GM12878 (cell line): ENCODE measurements at regions not wholly inside any gene's neighbourhood (a gene's known extent, or its start where the extent isn't known, plus 50 kb on each side); places are given as distances from the start of the nearest gene placed in this dataset.

Experiments used
- HCFC1 ChIP-seq: fragments of 150-350 bp; IDR thresholded peaks from 2 replicates; pipeline ENCODE4 v1.6.1; 2014; ENCODE audit warnings: low read length
- NR2F1 ChIP-seq: fragments of 450-650 bp; conservative IDR thresholded peaks from 2 replicates; pipeline ENCODE4 v1.6.1; 2017; ENCODE audit warnings: mild to moderate bottlenecking
- STAT1 ChIP-seq: fragments of 450-650 bp; conservative IDR thresholded peaks from 2 replicates; pipeline ENCODE4 v1.6.1; 2014; ENCODE audit warnings: antibody characterized with exemption, mild to moderate bottlenecking
- YY1 ChIP-seq: IDR thresholded peaks from 2 replicates; pipeline ENCODE4 v1.6.1; 2011; ENCODE audit warnings: low read depth, mild to moderate bottlenecking, low read length
- ZNF217 ChIP-seq: fragments of 450-650 bp; IDR thresholded peaks from 2 replicates; pipeline ENCODE4 v1.6.1; 2017; ENCODE audit warnings: antibody characterized with exemption, mild to moderate bottlenecking
- TF ChIP-seq, protein P1 (sequence below): fragments of 450-650 bp; IDR thresholded peaks from 2 replicates; pipeline ENCODE4 v1.6.1; 2017; ENCODE audit warnings: low read depth, mild to moderate bottlenecking, moderate library complexity
- TF ChIP-seq, protein P2 (sequence below): IDR thresholded peaks from 2 replicates; pipeline ENCODE4 v1.6.1; 2012; ENCODE audit warnings: low read length, inconsistent platforms
- TF ChIP-seq, protein P3 (sequence below): fragments of 150-350 bp; IDR thresholded peaks from 2 replicates; pipeline ENCODE4 v1.6.1; 2016; ENCODE audit warnings: low read depth, low read length

DNA sequence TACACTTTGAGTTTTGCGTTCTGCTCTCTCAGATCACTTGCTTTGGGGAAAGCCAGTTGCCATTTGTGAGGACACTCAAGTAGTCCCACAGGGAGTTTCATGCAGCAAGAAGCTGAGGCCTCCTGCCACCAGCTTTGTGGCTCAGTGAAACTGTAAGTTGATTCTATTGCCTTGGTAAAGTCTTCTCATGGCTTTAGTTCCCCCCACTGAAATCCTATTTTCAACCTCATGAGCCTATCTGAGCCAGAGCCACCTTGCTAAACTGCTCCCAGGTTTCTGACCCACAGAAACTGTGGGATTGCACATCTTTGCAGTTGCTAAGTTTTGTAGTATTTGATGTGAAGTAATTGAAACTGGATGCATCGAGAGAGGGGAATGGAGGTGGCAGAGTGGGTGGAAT is 85.4 kb upstream of the TOP3B start (continued):
- TF ChIP-seq, protein P1, sequence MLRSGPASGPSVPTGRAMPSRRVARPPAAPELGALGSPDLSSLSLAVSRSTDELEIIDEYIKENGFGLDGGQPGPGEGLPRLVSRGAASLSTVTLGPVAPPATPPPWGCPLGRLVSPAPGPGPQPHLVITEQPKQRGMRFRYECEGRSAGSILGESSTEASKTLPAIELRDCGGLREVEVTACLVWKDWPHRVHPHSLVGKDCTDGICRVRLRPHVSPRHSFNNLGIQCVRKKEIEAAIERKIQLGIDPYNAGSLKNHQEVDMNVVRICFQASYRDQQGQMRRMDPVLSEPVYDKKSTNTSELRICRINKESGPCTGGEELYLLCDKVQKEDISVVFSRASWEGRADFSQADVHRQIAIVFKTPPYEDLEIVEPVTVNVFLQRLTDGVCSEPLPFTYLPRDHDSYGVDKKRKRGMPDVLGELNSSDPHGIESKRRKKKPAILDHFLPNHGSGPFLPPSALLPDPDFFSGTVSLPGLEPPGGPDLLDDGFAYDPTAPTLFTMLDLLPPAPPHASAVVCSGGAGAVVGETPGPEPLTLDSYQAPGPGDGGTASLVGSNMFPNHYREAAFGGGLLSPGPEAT = no peak
- TF ChIP-seq, protein P2, sequence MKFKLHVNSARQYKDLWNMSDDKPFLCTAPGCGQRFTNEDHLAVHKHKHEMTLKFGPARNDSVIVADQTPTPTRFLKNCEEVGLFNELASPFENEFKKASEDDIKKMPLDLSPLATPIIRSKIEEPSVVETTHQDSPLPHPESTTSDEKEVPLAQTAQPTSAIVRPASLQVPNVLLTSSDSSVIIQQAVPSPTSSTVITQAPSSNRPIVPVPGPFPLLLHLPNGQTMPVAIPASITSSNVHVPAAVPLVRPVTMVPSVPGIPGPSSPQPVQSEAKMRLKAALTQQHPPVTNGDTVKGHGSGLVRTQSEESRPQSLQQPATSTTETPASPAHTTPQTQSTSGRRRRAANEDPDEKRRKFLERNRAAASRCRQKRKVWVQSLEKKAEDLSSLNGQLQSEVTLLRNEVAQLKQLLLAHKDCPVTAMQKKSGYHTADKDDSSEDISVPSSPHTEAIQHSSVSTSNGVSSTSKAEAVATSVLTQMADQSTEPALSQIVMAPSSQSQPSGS = no peak
- TF ChIP-seq ZNF217 = no peak
- no peak for TF ChIP-seq HCFC1
- no peak for TF ChIP-seq YY1
- no peak for TF ChIP-seq NR2F1
- TF ChIP-seq, protein P3, sequence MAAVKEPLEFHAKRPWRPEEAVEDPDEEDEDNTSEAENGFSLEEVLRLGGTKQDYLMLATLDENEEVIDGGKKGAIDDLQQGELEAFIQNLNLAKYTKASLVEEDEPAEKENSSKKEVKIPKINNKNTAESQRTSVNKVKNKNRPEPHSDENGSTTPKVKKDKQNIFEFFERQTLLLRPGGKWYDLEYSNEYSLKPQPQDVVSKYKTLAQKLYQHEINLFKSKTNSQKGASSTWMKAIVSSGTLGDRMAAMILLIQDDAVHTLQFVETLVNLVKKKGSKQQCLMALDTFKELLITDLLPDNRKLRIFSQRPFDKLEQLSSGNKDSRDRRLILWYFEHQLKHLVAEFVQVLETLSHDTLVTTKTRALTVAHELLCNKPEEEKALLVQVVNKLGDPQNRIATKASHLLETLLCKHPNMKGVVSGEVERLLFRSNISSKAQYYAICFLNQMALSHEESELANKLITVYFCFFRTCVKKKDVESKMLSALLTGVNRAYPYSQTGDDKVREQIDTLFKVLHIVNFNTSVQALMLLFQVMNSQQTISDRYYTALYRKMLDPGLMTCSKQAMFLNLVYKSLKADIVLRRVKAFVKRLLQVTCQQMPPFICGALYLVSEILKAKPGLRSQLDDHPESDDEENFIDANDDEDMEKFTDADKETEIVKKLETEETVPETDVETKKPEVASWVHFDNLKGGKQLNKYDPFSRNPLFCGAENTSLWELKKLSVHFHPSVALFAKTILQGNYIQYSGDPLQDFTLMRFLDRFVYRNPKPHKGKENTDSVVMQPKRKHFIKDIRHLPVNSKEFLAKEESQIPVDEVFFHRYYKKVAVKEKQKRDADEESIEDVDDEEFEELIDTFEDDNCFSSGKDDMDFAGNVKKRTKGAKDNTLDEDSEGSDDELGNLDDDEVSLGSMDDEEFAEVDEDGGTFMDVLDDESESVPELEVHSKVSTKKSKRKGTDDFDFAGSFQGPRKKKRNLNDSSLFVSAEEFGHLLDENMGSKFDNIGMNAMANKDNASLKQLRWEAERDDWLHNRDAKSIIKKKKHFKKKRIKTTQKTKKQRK = no peak
- no peak for TF ChIP-seq STAT1
- TF ChIP-seq, all 136 proteins: peak for 0
